ENCODE measurements at regions not wholly inside any gene's neighbourhood (a gene's known extent, or its start where the extent isn't known, plus 50 kb on each side); places are given as distances from the start of the nearest gene placed in this dataset.
"Not testable (repeated sequence)": the region's sequence is repeated elsewhere in the genome, so short reads cannot be mapped to it uniquely, and the experiment has no call there.

DNA sequence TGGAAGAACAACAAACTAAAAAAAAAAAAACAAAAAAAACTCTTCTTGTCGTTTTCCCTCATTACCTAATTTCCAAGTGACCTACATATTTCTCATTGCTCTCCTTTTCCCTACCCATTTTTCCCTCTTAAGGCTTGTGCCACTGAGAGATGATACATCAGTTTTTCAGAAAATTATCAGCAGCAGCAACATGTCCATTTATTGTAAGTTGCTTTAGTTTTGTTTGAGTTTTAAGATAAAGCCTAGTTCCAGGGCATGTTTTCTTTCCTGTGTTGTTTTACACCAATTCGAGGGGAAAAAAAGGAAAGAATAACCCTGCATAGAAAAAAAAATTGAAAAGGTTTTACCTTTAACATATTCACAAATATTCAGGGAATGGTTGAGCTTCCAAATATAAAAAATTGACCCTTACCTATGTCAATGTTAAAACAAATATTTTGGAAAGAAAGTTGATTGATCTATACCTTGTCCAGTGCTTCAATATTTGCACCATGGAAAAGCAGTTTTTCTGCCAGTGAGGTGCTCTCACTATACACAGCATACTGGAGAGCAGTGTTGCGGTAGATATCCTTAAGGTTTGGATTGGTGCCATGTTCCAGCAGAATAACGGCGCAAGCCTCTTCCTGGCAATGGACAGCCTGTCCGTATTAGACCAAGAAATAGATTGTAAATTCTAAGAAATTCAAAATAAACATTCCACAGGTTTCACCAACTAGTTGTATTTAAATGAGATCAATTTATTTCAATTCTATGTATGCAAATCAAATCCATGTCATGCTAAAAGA is 537.9 kb upstream of the DEFB115 start:
- TF ChIP-seq, protein P1, sequence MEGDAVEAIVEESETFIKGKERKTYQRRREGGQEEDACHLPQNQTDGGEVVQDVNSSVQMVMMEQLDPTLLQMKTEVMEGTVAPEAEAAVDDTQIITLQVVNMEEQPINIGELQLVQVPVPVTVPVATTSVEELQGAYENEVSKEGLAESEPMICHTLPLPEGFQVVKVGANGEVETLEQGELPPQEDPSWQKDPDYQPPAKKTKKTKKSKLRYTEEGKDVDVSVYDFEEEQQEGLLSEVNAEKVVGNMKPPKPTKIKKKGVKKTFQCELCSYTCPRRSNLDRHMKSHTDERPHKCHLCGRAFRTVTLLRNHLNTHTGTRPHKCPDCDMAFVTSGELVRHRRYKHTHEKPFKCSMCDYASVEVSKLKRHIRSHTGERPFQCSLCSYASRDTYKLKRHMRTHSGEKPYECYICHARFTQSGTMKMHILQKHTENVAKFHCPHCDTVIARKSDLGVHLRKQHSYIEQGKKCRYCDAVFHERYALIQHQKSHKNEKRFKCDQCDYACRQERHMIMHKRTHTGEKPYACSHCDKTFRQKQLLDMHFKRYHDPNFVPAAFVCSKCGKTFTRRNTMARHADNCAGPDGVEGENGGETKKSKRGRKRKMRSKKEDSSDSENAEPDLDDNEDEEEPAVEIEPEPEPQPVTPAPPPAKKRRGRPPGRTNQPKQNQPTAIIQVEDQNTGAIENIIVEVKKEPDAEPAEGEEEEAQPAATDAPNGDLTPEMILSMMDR (conservative IDR thresholded peaks at IDR 0.05): not testable (repeated sequence)
- TF ChIP-seq EZH2 (IDR thresholded peaks at IDR 0.05; ENCODE audit: low read depth): not testable (repeated sequence)
